MCF 10A (cell line): ENCODE measurements at regions not wholly inside any gene's neighbourhood (a gene's known extent, or its start where the extent isn't known, plus 50 kb on each side); places are given as distances from the start of the nearest gene placed in this dataset.
A peak's percentile ranks its signal among the peaks of the same experiment; 100 is the strongest.

ENCODE experiments used
- BruUV-seq: library from RNA; stranded (reverse); fragments of 400-500 nt; replicated peaks from 2 replicates; lab custom pipeline; 2021; lab: Mats Ljungman, UMichigan
- CTCF ChIA-PET: fragments of 300-600 bp; sonication (Branson Sonifier 250); formaldehyde crosslinking; extraction: SDS; loops from one replicate; lab custom pipeline; 2021; ENCODE audit warnings: antibody characterized with exemption, inconsistent platforms; lab: Yijun Ruan, JAX
- POLR2A ChIA-PET: fragments of 300-600, 350-650 bp; sonication (Branson Sonifier 250); formaldehyde crosslinking; extraction: SDS; loops from one replicate; lab custom pipeline; 2020; ENCODE audit warnings: antibody characterized with exemption, inconsistent platforms; lab: Yijun Ruan, JAX
- DNase-seq: peaks from one replicate; pipeline ENCODE4 v3.0.0-alpha.2; 2018; ENCODE audit not compliant: unreplicated experiment
- H3K27ac Mint-ChIP-seq: one replicate; pipeline ENCODE4 v1.8.0; 2022; ENCODE audit warnings: mild to moderate bottlenecking, low read depth, mixed read lengths; ENCODE audit not compliant: unreplicated experiment
- H3K27me3 Mint-ChIP-seq: one replicate; pipeline ENCODE4 v1.8.0; 2022; ENCODE audit warnings: mixed read lengths; ENCODE audit not compliant: insufficient read depth, unreplicated experiment
- H3K36me3 Mint-ChIP-seq: one replicate; pipeline ENCODE4 v1.8.0; 2022; ENCODE audit warnings: mild to moderate bottlenecking, moderate library complexity, mixed read lengths; ENCODE audit not compliant: insufficient read depth, unreplicated experiment
- H3K4me1 Mint-ChIP-seq: one replicate; pipeline ENCODE4 v1.8.0; 2022; ENCODE audit warnings: mixed read lengths; ENCODE audit not compliant: insufficient read depth, unreplicated experiment
- H3K4me3 Mint-ChIP-seq: one replicate; pipeline ENCODE4 v1.8.0; 2022; ENCODE audit warnings: mild to moderate bottlenecking, moderate library complexity, mixed read lengths; ENCODE audit not compliant: unreplicated experiment
- H3K9me3 Mint-ChIP-seq: one replicate; pipeline ENCODE4 v1.8.0; 2022; ENCODE audit warnings: mixed read lengths; ENCODE audit not compliant: unreplicated experiment
- intact Hi-C: fragments of 100-400 bp; cut with micrococcal nuclease; formaldehyde crosslinking; loops from 2 replicates; pipeline ENCODE4 v1.14.1; 2022
- TF ChIP-seq, protein P1 (sequence below): fragments of 200-600 bp; IDR thresholded peaks from one replicate; pipeline ENCODE4 v1.8.0; 2022; ENCODE audit warnings: antibody characterized with exemption, mild to moderate bottlenecking; ENCODE audit not compliant: unreplicated experiment

DNA sequence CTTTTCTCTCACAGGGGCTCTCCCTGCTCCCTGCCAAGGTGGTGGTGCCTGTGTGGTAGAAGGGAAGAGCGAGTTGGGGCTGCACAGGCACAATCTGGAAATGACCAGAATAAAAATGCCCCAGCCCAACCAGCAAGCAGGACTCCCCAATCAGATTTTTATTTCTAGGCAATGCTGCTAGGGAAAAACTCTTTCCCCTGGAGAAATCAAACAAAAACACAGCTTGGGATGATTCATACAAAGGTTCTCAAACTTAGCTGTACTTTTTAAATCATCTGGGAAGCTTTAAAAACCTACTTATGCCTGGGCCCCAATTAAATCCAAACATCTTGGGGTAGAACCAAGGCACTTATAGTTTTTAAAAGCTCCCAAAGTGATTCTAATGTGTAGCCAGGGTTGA lies 243.2 kb downstream of the HTR7 start:
- Mint-ChIP-seq H3K4me3 (no peak overlapping the region), H3K9me3 (no peaks in the 10 kb centered on the region), H3K4me1 (no peaks in the 10 kb centered on the region), H3K36me3 (no peaks in the 10 kb centered on the region), H3K27ac (no peak overlapping the region), H3K27me3 (peaks cover 31% of the 10 kb centered on the region)
- TF ChIP-seq, protein P1, sequence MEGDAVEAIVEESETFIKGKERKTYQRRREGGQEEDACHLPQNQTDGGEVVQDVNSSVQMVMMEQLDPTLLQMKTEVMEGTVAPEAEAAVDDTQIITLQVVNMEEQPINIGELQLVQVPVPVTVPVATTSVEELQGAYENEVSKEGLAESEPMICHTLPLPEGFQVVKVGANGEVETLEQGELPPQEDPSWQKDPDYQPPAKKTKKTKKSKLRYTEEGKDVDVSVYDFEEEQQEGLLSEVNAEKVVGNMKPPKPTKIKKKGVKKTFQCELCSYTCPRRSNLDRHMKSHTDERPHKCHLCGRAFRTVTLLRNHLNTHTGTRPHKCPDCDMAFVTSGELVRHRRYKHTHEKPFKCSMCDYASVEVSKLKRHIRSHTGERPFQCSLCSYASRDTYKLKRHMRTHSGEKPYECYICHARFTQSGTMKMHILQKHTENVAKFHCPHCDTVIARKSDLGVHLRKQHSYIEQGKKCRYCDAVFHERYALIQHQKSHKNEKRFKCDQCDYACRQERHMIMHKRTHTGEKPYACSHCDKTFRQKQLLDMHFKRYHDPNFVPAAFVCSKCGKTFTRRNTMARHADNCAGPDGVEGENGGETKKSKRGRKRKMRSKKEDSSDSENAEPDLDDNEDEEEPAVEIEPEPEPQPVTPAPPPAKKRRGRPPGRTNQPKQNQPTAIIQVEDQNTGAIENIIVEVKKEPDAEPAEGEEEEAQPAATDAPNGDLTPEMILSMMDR, result no peak
- no peak for DNase-seq
- ChIA-PET POLR2A (interaction anchor here (1.2 kb wide), 1 partner anchor 17 kb away, joined by 3 read pairs; no protein-coding TSS in a partner anchor), CTCF (interaction anchor here (0.7 to 1.1 kb wide), 2 partner anchors 8 to 28 kb away, joined by 3 to 4 read pairs; no protein-coding TSS in a partner anchor)
- BruUV-seq, result no TSS peak
- intact Hi-C loops, result no loop called here

DNA sequence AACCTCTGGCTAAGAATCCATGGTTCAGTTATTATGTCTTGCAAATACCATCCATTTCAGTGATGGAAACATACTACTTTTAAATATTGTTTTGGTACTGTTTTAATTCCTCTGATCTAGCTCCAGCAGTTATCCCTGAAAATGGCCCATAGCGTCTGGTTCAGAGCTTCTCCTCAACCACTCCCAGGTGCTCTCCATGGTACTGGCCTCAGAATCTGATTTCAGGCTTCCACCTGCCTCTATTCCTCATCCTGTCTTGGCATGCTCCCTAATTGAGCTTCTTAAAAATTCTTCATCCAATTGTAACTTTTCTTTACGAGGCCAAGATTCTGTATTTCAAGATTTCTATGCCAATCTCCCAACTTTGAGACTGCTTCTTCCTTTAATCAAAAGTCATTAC lies 236.3 kb downstream of the HTR7 start:
- DNase-seq, result peak; percentile 54
- TF ChIP-seq, protein P1, result no peak
- H3K27ac Mint-ChIP-seq, result no peak overlapping the region
- CTCF ChIA-PET, result interaction anchor here (1.0 kb wide), 1 partner anchor 14 kb away, joined by 3 read pairs; no protein-coding TSS in a partner anchor
- peaks cover 6% of the 10 kb centered on the region for H3K36me3 Mint-ChIP-seq
- no peaks in the 10 kb centered on the region for H3K4me1 Mint-ChIP-seq
- H3K4me3 Mint-ChIP-seq, result no peak overlapping the region
- peaks cover 49% of the 10 kb centered on the region for H3K27me3 Mint-ChIP-seq
- intact Hi-C loops, result no loop called here
- no peaks in the 10 kb centered on the region for H3K9me3 Mint-ChIP-seq
- no TSS peak for BruUV-seq
- POLR2A ChIA-PET, result interaction anchor here (0.6 kb wide), 1 partner anchor 110 kb away, joined by 3 read pairs; no protein-coding TSS in a partner anchor

DNA sequence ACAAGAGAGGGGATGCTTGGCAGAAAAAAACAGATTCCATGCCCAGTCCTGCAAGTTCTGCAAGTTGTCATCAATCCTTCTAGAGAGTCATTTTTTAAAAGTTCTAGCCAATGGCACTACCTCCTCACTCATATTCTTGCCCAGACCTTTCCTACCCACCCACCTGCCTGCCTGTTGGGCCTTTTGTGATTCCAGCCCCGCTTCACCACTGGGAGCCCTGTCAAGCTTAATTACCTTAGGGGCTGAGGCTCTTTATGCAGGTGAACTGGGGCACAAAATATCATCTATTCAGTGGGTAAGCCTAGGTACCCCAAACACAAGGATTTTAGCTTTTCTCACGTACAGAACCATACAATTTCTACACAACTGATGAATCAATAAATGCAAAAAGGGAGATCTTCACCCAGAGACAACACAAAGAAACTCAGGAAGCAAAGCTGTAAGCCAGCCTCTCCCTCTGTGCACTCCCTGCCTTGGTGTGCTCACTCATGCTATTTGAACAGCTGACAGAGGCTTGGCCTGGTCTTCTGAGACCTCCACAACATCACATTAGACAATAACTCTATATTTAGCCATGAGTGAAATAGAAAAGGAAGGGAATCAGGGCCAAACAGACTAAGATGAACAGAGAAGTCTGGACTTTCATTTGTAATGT lies 222.6 kb downstream of the HTR7 start:
- Mint-ChIP-seq H3K27me3 (no peaks in the 10 kb centered on the region), H3K4me1 (no peaks in the 10 kb centered on the region), H3K4me3 (no peak overlapping the region), H3K36me3 (no peaks in the 10 kb centered on the region), H3K9me3 (peaks cover 7% of the 10 kb centered on the region), H3K27ac (no peak overlapping the region)
- DNase-seq, result no peak
- BruUV-seq, result no TSS peak
- intact Hi-C loops, result no loop called here
- ChIA-PET POLR2A (interaction anchor here (0.6 kb wide), 1 partner anchor 852 kb away, joined by 3 read pairs; no protein-coding TSS in a partner anchor), CTCF (interaction anchor here (0.6 to 1.5 kb wide), 2 partner anchors 13 to 16 kb away, joined by 3 to 4 read pairs; no protein-coding TSS in a partner anchor)
- TF ChIP-seq, protein P1, result no peak

DNA sequence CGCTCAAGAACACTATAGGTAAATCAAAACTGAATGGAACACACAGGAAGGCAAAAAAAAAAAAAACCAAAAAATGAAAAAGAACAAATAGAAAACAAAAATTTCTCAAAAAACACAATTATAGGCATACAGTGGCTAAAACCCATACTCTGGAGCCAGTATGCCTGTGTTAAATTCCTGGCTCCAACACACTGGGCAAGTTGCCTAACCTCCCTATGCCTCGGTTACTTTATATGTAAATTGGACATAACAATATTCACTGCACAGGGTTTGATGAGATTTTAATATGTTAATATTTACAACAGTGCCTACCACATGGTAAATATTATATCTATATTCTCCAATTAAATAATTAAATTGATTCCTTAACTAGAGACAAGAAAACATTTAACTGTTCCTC lies 217.1 kb downstream of the HTR7 start:
- TF ChIP-seq, protein P1, result no peak
- Mint-ChIP-seq H3K27ac (no peak overlapping the region), H3K27me3 (no peaks in the 10 kb centered on the region), H3K4me3 (no peak overlapping the region), H3K4me1 (peaks cover 14% of the 10 kb centered on the region), H3K9me3 (peaks cover 7% of the 10 kb centered on the region), H3K36me3 (no peaks in the 10 kb centered on the region)
- intact Hi-C loops, result no loop called here
- no peak for DNase-seq
- CTCF ChIA-PET, result interaction anchor here (2.2 kb wide), 1 partner anchor 11 kb away, joined by 10 read pairs; no protein-coding TSS in a partner anchor
- POLR2A ChIA-PET, result no interaction called here
- no TSS peak for BruUV-seq
